22Rv1 (cell line): ENCODE measurements at regions not wholly inside any gene's neighbourhood (a gene's known extent, or its start where the extent isn't known, plus 50 kb on each side); places are given as distances from the start of the nearest gene placed in this dataset.

Source experiments
- ZFX ChIP-seq: fragments of 450-650 bp; IDR thresholded peaks from 2 replicates; pipeline ENCODE4 v1.6.1; 2017; ENCODE audit warnings: antibody characterized with exemption, borderline replicate concordance
- TF ChIP-seq, protein P1 (sequence below): fragments of 450-650 bp; IDR thresholded peaks from 2 replicates; pipeline ENCODE4 v1.5.1; 2017; ENCODE audit warnings: mild to moderate bottlenecking

DNA sequence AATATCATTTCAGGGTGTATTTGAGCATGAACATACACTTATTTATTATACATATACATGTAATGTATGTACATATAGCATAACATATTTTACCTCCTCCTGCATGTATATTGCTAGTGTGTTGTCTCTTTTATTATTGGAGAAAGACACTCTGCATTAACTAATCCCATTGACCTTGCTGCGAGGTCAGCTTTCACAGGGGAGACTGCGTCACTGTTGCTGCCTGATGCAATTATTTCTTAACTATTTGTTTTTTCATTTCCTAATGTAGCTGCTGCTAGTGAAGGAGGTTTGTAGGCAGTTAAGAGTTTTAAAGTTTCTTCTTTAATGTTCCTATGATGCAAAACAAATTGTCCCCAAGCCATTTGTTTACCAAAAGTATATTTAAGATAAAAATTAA is 185.4 kb upstream of the CNTN5 start:
- TF ChIP-seq, protein P1, sequence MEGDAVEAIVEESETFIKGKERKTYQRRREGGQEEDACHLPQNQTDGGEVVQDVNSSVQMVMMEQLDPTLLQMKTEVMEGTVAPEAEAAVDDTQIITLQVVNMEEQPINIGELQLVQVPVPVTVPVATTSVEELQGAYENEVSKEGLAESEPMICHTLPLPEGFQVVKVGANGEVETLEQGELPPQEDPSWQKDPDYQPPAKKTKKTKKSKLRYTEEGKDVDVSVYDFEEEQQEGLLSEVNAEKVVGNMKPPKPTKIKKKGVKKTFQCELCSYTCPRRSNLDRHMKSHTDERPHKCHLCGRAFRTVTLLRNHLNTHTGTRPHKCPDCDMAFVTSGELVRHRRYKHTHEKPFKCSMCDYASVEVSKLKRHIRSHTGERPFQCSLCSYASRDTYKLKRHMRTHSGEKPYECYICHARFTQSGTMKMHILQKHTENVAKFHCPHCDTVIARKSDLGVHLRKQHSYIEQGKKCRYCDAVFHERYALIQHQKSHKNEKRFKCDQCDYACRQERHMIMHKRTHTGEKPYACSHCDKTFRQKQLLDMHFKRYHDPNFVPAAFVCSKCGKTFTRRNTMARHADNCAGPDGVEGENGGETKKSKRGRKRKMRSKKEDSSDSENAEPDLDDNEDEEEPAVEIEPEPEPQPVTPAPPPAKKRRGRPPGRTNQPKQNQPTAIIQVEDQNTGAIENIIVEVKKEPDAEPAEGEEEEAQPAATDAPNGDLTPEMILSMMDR: no peak
- no peak for TF ChIP-seq ZFX
